Suprapubic skin (tissue), 4 donors: ENCODE measurements at regions not wholly inside any gene's neighbourhood (a gene's known extent, or its start where the extent isn't known, plus 50 kb on each side); places are given as distances from the start of the nearest gene placed in this dataset.

Source experiments
- CTCF ChIP-seq, 2 donors: fragments of 200-600 bp in 1 of 2; fragments of 450-650 bp in 1 of 2; sonication (generic) in 1 of 2; IDR thresholded peaks; one replicate each; pipeline ENCODE4 v1.5.1; 2016 to 2019; ENCODE audit warnings: antibody characterized with exemption in 2 of 2, mild to moderate bottlenecking in 1 of 2, moderate library complexity in 1 of 2
- EP300 ChIP-seq: sonication (generic); formaldehyde crosslinking; IDR thresholded peaks from one replicate; pipeline ENCODE4 v1.6.1; 2017; ENCODE audit warnings: antibody characterized with exemption
- POLR2A ChIP-seq, 2 donors: fragments of 450-650 bp; IDR thresholded peaks; one replicate each; pipeline ENCODE4 v1.6.1; 2017; ENCODE audit warnings: antibody characterized with exemption in 2 of 2, mild to moderate bottlenecking in 2 of 2, moderate library complexity in 2 of 2
- POLR2AphosphoS5 ChIP-seq, 3 donors: sonication (generic); formaldehyde crosslinking; IDR thresholded peaks; one replicate each; pipeline ENCODE4 v1.6.1; 2017; ENCODE audit warnings: antibody characterized with exemption in 3 of 3

- TF ChIP-seq CTCF (IDR thresholded peaks at IDR 0.05), result no peak
- no peak for TF ChIP-seq EP300
- TF ChIP-seq POLR2A (IDR thresholded peaks at IDR 0.05), result no peak
- no peak for TF ChIP-seq POLR2AphosphoS5 (IDR thresholded peaks at IDR 0.05)
Observed at GRCh38 chr11:32162906-32163305, 72.0 kb downstream of the RCN1 start.
